ENCODE measurements at regions not wholly inside any gene's neighbourhood (a gene's known extent, or its start where the extent isn't known, plus 50 kb on each side); places are given as distances from the start of the nearest gene placed in this dataset.

DNA sequence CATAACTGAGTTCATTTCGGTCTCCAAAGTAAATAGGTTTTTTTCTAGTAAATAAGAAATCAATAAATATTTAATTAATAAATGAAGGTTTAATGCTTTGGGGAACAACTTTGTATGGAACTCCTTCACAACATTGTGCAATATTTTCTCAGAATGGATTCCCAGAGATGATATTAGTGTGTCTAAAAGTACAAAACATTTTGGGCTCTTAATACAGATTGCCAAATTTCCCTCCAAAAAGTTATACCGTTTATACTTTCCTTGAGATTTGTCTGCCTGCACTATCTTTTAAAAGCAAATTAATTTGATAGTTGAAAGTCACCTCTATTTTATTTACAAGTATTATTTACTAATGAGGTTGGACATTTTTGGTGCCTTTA, 151.8 kb downstream of the FAM161A start:
- 85% methylated on average over 2 of the region's 2 CpGs; no CpG with 5 or more reads in 1 of the 2 experiments for WGBS, 2 experiments (ENCODE audit: extremely low coverage in 1 of 2, insufficient coverage in 1 of 2, insufficient read length in 1 of 2, insufficient replicate concordance in 2 of 2, low coverage in 1 of 2, low lambda C conversion rate in 2 of 2, missing lambda C conversion rate in 1 of 2)
- H2BK5ac ChIP-seq (ENCODE audit: low read depth, low read length) = no peak overlapping the region
- CTCF ChIA-PET (ENCODE audit: partially characterized antibody) = interaction anchor here (1.3 kb wide), 1 partner anchor 10 kb away, joined by 3 read pairs; no protein-coding TSS in a partner anchor
- H3K27me3 ChIP-seq (replicated peaks in 1 of 4; ENCODE audit: control insufficient read depth in 3 of 4, extremely low read depth in 1 of 4, insufficient read depth in 3 of 4, low read length in 3 of 4) = no peaks in the 10 kb centered on the region
- no peak overlapping the region for H4K91ac ChIP-seq (replicated peaks; ENCODE audit: insufficient read length, low read length)
- H3K23me2 ChIP-seq (ENCODE audit: low read depth, low read length) = no peaks in the 10 kb centered on the region
- H3K79me1 ChIP-seq (ENCODE audit: low read depth, low read length) = no peaks in the 10 kb centered on the region
- no peaks in the 10 kb centered on the region for H4K20me1 ChIP-seq (replicated peaks in 1 of 2; ENCODE audit: control insufficient read depth in 1 of 2, insufficient read depth in 2 of 2, low read length in 2 of 2)
- no peaks in the 10 kb centered on the region; a peak in 1 of 4 replicates for H3K9me3 ChIP-seq (ENCODE audit: insufficient read depth in 2 of 2, low read depth in 1 of 2, low read length in 1 of 2)
- H3K79me2 ChIP-seq (ENCODE audit: control insufficient read depth in 1 of 2, insufficient read depth in 2 of 2, low read length in 2 of 2) = no peaks in the 10 kb centered on the region
- H2BK12ac ChIP-seq (ENCODE audit: low read depth, low read length) = no peak overlapping the region
- H3K4me1 ChIP-seq (replicated peaks in 1 of 4; ENCODE audit: control insufficient read depth in 3 of 4, insufficient read depth in 4 of 4, low read length in 3 of 4) = no peaks in the 10 kb centered on the region
- no peak overlapping the region for H3K23ac ChIP-seq (ENCODE audit: insufficient read length)
- no peak overlapping the region for H3K4me2 ChIP-seq (ENCODE audit: insufficient read depth in 1 of 2, low read depth in 2 of 2, low read length in 2 of 2)
- H3K14ac ChIP-seq (ENCODE audit: insufficient read length) = no peak overlapping the region
- H2AFZ ChIP-seq (ENCODE audit: low read length) = no peak overlapping the region
- H2AK5ac ChIP-seq (ENCODE audit: low read depth, low read length) = no peak overlapping the region
- H3K56ac ChIP-seq (replicated peaks; ENCODE audit: insufficient read length, low read depth, low read length) = no peak overlapping the region
- H3K4ac ChIP-seq (replicated peaks; ENCODE audit: insufficient read length, low read depth, low read length) = no peak overlapping the region
- POLR2A ChIA-PET (ENCODE audit: partially characterized antibody) = no interaction called here
- no peak overlapping the region for H2BK20ac ChIP-seq (ENCODE audit: low read length)
- no peak overlapping the region for H3K4me3 ChIP-seq (ENCODE audit: extremely low read depth in 1 of 4, insufficient read depth in 2 of 4, low read depth in 3 of 4, low read length in 4 of 4)
- no peaks in the 10 kb centered on the region for H3K36me3 ChIP-seq (ENCODE audit: control insufficient read depth in 2 of 4, insufficient read depth in 4 of 4, low read length in 3 of 4)
- H4K8ac ChIP-seq (ENCODE audit: extremely low read depth, insufficient read depth, low read length) = no peak overlapping the region
- no peak overlapping the region for H2BK15ac ChIP-seq (ENCODE audit: low read length)
- TF ChIP-seq MAFK (IDR thresholded peaks at IDR 0.05; ENCODE audit: low read depth, low read length) (no peak), BCL11A (IDR thresholded peaks at IDR 0.05; ENCODE audit: low read depth in 2 of 2, low read length in 2 of 2) (no peak)
- no peak overlapping the region for H2BK120ac ChIP-seq (replicated peaks; ENCODE audit: low read depth, low read length)
- H3K18ac ChIP-seq (ENCODE audit: extremely low read depth, low read length) = no peak overlapping the region
- no peak overlapping the region for H3K9ac ChIP-seq (replicated peaks in 1 of 4; ENCODE audit: extremely low read depth in 1 of 4, low read depth in 3 of 4, low read length in 3 of 4)
- no peak overlapping the region for H3K27ac ChIP-seq (ENCODE audit: low read depth, low read length)
- DNase-seq (ENCODE audit: low read depth in 1 of 2, low spot score in 2 of 2) (no peak), FAIRE-seq (no peak)
- H4K5ac ChIP-seq (ENCODE audit: insufficient read length, low read depth, low read length) = no peak overlapping the region

All from H1 (cell line).